ENCODE measurements at regions not wholly inside any gene's neighbourhood (a gene's known extent, or its start where the extent isn't known, plus 50 kb on each side); places are given as distances from the start of the nearest gene placed in this dataset.
"Not testable (repeated sequence)": the region's sequence is repeated elsewhere in the genome, so short reads cannot be mapped to it uniquely, and the experiment has no call there.

DNA sequence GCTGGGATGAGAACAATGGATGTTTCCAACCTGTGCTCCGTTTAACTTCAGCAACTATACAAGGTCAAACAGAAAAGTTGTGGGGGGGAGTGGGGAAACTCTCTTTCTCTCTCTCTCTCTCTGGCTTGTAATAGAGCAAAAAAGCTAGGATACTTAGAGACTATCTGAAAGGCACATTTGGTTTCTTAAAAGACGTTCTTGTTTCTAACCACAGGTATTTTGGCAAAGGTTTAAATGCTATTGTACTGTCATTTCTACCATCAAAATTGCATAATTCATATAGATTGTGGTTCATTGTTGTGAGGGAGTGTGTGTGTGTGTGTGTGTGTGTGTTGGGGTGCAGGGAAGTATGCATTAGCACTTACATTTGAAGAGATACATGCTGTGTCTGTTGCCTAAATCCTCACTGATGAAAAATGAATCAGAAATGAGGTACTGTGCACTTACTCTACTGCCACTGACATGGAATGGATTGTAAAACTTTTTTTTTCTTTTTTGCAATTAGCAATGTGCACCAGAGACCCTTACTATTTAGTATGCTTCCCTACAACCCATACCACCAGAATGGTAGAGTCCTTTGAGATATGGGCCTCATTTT lies 841.0 kb upstream of the PIK3C3 start:
- no peak for DNase-seq

GRCh38 chr18:41099451-41099850 lies 855.6 kb upstream of the PIK3C3 start:
- DNase-seq = no peak

- no peak for DNase-seq
Measured at GRCh38 chr18:41096504-41096903, 858.5 kb upstream of the PIK3C3 start.

DNA sequence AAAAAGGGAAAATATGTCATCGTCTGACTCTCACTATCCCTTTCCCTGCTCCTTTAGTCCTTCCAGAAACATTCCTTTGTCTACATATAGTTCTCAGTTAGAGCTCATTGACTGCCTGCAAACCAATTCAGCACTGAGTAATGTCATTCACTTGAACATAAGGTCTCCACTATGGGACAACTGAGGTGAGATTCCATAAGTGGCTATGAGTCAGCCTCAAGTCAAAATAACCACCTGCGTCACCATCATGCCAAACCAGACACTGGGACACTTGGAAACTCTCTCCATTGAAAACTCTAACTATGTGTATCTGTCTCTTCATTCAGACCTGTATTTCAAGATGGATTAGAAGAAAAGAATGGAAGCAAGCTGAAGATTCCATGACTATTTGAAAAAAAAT lies 878.0 kb upstream of the PIK3C3 start:
- DNase-seq = no peak

- no peak for DNase-seq
Measured at GRCh38 chr18:41075212-41075611, 879.8 kb upstream of the PIK3C3 start.

DNA sequence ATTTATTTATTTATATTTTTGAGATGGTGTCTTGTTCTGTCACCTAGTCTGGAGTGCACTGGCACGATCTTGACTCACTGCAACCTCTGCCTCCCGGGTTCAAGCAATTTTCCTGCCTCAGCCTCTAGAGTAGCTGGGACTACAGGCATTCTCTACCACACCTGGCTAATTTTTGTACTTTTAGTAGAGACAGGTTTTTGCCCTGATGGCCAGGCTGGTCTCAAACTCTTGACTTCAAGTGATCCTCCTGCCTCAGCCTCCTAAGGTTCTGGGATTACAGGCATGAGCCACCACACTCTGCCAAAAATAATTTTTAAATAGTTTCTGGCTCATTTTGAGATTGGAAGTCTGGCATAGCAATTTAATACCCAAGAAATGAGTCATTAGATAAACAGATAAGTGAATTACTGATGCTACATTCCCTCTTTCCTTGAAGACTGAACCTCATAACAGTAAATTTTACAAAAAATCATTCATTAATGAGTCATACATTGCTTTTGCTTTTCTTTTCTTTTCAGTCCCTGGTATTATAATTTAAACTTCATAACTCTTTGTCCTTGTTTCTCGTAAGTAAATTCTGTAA lies 881.6 kb upstream of the PIK3C3 start:
- no peak for DNase-seq

DNA sequence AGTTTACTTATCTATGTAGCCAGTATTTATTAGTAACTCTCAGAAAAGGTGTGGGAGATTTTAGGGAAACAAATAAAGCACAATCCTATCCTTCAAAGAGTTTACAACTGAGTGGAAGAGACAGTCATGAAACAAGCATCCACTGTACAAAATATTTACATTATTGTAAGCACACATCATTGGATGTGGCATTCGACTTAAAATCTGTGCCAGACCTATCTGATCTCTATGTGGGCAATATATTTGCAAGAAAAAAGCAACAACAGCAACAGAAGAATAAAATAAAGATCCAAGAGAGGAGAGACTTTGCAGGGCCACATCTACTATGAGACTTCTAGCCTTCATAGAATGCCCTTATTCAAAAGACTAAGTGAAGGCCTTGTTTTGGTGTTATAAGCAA lies 882.1 kb upstream of the PIK3C3 start:
- DNase-seq = no peak

- DNase-seq = no peak
Measured at GRCh38 chr18:41071826-41072225, 883.2 kb upstream of the PIK3C3 start.

DNA sequence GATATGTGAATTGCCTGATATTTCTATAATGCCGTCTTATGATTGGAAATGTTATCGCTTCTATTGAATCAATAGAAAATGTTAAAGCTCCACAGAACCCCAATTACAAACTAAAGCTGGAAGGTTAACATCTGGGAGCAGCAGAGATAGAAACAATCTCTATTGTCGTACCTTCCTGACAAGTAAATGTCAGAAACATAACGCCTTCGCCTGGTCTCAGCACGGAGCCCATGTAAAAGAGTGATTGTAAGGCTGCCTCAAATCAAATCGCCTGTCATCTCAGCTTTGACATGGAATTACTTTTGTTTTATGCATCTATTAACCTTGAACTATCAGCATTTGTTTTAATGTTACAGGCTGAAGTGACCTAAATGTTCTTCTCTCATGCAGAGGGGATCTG lies 885.9 kb upstream of the PIK3C3 start:
- DNase-seq = no peak

DNA sequence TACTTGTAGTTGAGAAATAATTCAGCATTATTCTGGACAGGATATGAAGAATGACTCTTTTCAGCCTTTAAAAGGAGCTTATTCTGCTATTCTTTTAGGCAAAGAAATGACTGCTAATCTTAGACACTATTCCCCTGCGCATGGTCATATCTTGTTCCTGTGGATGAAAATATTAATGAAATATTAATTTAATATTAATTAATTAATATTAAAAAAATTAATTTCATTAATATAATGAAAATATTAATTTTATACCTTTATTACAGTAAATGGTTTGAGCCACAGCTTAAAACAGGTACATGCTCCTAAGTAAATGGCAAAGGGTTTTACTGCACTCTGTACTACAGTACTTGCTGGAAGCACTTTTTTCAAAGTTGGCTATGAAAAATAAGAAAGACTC lies 890.1 kb upstream of the PIK3C3 start:
- no peak for DNase-seq

- no peak for DNase-seq
Measured at GRCh38 chr18:41060967-41061366, 894.1 kb upstream of the PIK3C3 start.

DNA sequence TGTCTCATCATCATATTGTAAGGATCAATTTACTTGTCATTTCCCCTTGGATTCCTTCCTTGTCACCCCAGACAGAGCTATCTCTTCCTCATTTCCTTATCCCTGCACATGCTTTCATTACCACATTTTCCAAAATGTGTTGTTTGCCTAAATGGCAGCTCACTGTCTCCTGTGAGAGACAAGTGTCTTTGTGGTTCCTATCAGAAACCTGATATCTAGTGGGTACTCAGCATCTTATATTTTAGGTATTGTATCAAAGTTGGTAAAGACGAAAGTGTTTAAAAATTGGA lies 896.0 kb upstream of the PIK3C3 start:
- DNase-seq = no peak

GRCh38 chr18:41058351-41059125 lies 896.5 kb upstream of the PIK3C3 start:
- DNase-seq = no peak

- DNase-seq = no peak
Measured at GRCh38 chr18:41052625-41053024, 902.4 kb upstream of the PIK3C3 start.

GRCh38 chr18:41046250-41046649 lies 908.8 kb upstream of the PIK3C3 start:
- DNase-seq = not testable (repeated sequence)

GRCh38 chr18:41043876-41044275 lies 911.2 kb upstream of the PIK3C3 start:
- no peak for DNase-seq

DNA sequence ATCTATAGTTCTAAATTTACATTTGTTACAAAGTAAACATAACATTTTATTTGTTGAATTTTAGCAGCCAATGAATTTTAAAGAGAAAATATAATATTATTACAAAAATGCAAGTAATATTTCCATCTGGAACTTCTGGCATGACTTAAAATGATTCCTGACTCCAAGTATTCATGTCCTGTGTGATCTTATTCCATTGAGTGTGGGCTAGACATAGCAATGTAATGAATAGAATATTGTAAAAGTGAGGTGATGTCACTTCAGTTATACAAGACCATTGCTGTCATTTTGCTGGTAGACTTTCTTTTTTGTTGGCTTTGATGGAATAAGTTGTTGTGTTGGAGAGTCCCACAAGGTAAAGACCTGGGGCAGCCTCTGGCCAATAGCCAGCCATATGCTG lies 912.2 kb upstream of the PIK3C3 start:
- no peak for DNase-seq

GRCh38 chr18:41038071-41038470 lies 917.0 kb upstream of the PIK3C3 start:
- DNase-seq = no peak

DNA sequence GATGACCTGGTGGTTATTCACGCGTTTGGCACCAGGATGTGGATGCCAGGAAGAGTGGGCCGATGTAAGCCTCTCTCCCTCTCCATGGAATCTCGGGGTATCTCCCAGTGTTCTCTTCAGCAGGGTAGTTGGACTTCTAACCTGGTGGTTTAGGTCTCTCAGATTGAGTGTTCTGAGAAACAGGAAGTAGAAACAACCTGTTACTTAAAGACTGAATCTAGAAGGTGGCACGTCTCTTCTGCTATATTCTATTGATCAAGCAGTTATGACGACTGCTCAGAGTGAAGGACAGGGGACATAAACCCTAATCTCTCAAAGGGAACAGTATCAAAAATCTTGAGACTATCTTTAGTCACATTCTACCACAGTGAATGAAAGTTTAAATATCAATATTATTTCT lies 918.7 kb upstream of the PIK3C3 start:
- no peak for DNase-seq

GRCh38 chr18:41034413-41034812 lies 920.6 kb upstream of the PIK3C3 start:
- DNase-seq = no peak

DNA sequence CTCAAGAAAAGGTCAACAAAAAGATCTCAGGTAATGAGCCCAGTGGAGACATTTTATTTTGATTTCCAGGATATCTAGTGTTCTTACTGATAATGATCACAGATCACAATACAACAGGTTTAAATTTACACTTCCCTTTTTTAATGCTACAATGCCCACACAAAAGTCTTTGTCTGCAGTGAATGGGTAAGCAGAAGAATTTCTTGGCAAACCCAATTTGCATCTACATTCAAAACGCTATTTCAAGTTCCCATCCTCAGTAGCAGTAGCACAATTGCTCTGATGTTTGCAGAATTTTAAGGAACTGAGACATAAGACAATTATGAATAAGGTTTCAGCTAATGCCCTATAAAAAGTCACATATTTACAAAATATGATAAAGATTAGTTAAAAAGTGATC lies 929.4 kb upstream of the PIK3C3 start:
- DNase-seq = no peak

GRCh38 chr18:41024792-41025191 lies 930.2 kb upstream of the PIK3C3 start:
- no peak for DNase-seq

- no peak for DNase-seq
Measured at GRCh38 chr18:41022484-41022883, 932.5 kb upstream of the PIK3C3 start.

DNA sequence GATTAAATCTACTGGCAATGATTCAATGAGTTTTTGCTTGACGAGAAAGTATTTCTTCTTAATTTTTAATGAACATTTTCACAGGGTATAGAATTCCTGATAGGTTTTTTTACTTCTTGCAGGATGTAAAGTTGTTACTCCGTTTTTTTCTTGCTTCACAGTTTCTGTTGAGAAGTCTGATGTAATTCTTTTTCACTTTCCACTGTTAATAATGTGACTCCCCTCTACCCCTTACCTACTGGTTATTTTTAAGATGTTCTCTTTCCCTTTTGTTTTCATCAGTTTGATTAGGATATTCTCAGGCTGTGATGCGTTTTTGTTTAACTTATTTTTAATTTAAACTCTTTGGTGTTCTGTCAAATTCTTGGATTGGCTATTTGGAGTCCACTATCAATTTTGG lies 933.9 kb upstream of the PIK3C3 start:
- no peak for DNase-seq

- no peak for DNase-seq
Measured at GRCh38 chr18:41012194-41012593, 942.8 kb upstream of the PIK3C3 start.

All from hematopoietic multipotent progenitor cell treated with erythropoietin and hydrocortisone succinate and interleukin-3 and kit ligand, for 8 days (in vitro differentiated cells).